ENCODE measurements at regions not wholly inside any gene's neighbourhood (a gene's known extent, or its start where the extent isn't known, plus 50 kb on each side); places are given as distances from the start of the nearest gene placed in this dataset.

DNA sequence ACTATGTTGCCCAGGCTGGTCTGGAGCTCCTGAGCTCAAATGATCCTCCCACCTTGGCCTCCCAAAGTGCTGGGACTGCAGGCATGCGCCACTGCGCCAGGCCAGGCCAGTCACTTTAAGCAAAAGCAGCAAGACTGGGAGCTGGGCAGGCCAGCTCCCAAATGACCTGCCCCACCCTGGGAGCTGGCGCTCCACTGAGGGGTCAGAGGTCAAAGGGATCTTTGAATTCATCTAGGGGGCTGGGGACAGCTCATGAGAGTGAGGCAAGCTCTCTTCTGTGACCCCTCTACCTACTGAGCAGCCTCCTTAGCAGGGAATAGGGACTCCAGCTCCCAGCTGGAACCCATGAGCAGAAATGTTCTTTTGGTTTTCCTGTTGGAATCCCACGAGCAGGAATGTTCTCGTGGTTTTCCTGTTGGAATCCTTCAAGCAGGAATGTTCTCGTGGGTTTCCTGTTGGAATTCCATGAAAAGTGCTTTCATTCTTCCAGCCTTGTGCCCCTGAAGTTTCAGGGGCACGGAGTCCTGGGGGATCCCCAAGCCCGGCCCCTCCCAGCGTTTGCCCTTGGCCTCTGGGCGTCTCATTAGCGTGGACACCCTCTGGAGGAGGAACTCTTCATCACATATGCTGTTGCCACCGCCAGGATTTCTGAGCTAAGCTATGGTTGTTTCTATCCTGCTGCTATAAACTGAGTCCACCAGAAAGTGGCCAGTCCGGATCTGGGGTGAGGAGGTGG, 162.0 kb upstream of the HAAO start:
- no peak for TF ChIP-seq CTCF (IDR thresholded peaks at IDR 0.05; ENCODE audit: insufficient read depth, missing control alignments)
- FAIRE-seq (no peak), DNase-seq (ENCODE audit: insufficient read length, low spot score) (no peak)

DNA sequence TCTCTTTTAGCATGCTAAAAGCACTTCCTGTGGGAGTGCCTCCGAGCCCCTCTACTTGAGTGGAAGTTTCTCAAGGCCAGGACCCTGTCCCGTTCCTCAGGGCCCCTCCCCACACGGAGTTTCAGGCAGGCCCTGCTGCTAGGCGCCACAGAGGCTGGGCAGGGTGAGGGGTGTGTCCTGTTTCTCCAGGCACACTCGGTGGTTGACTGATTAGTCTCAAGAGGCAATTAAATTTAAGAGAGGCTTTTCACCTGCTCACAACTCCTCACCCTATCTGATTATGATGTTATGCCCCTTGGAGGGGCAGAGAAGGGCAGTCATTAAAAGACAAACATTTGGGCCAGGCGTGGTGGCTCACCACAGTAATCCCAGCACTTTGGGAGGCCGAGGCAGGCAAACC, 160.8 kb upstream of the HAAO start:
- TF ChIP-seq CTCF (IDR thresholded peaks at IDR 0.05; ENCODE audit: insufficient read depth, missing control alignments) = no peak
- FAIRE-seq (no peak), DNase-seq (ENCODE audit: insufficient read length, low spot score) (no peak)

DNA sequence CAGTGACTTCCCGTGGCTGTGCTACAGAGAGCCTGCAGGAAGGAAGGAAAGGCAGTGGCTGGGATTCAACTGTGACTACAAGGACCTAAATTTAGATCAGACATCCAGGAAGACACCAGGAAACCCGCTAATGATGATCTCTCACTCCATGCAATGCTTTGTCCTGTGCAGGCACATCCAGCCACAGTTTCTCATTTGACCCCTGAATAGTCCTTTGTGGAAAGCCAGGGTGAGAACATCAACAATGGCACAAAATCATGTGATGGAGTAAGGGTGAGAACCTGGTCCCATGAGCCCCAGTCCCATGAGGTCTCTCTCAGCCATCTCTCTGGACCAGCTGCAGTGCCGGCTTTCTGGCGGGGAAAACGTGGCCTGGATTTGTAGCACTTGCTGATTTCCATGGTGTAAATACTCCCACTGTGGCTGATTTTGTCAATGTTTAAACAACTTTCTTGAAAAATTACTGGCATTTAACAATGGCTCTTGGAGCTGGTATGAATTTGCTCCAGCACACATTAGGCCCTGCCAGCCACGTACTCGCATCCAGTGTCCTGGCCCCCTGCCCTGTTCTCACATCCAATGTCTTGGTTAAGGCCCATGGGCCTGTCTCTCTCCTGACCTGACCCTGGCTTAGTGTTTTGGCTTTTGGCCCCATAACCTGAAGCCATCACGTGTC, 159.0 kb upstream of the HAAO start:
- FAIRE-seq (no peak), DNase-seq (ENCODE audit: insufficient read length, low spot score) (no peak)
- no peak for TF ChIP-seq CTCF (IDR thresholded peaks at IDR 0.05; ENCODE audit: insufficient read depth, missing control alignments)

DNA sequence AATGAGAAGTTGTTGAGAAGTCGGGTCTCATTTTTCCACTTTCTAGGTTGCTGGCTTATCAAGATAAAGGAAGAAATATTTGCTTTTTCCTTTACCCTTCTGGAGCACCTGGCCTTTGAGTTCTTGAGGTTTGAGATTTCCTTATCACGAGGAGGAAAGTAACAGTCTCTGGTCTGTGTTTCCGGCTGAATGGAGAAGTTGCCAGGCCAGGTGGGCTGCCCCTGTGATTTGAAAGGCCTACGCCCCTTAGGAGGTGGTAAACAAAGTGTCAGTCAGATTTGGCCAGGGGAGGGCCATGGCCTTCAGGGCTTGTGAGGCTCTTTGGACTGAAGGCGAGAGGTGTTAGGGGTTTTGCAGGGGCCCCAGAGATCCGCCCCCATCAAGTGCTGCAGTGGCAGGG, 156.7 kb upstream of the HAAO start:
- no peak for TF ChIP-seq CTCF (IDR thresholded peaks at IDR 0.05; ENCODE audit: insufficient read depth, missing control alignments)
- no peak for DNase-seq (ENCODE audit: insufficient read length, low spot score)
- FAIRE-seq = no peak

GRCh38 chr2:42947809-42948600, 155.6 kb upstream of the HAAO start:
- DNase-seq (ENCODE audit: insufficient read length, low spot score) (no peak), FAIRE-seq (no peak)
- no peak for TF ChIP-seq CTCF (IDR thresholded peaks at IDR 0.05; ENCODE audit: insufficient read depth, missing control alignments)

DNA sequence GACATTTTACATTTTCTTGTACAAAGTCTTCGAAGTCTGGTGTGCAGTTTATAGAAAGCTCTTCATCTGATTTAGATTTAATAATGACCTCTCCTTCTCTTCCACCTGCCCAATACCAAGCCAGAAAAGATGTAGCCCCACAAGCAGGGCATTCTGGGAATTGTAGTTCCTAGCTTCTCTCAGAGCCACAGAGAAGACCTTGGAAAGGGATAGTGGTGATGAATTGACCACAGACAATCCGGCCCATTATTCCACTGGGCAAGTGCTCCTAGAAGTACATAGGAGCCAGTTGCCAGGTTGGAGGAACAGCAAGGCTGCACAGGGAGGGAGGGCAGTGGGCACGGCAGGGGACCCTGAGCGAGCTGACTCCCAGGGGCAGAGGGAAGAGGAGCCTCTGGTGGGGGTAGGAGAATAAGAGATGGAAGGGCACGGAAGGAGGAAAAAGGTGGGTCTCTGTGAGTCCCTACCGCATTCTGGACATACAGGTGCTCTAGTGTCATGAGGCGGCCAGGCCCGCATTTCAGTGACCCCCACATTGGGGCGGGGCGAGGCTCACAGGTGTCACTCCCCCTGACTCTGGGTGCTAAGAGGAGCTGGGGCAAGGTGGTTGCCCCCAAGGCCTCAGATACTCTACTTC, 152.5 kb upstream of the HAAO start:
- FAIRE-seq (no peak), DNase-seq (ENCODE audit: insufficient read length, low spot score) (no peak)

More for the DNA sequence above, 152.5 kb upstream of the HAAO start:
- TF ChIP-seq CTCF (IDR thresholded peaks at IDR 0.05; ENCODE audit: insufficient read depth, missing control alignments) = no peak
